Activated CD4-positive, alpha-beta memory T cell treated with anti-CD3 and anti-CD28 coated beads for 36 hours (primary cell): ENCODE measurements at regions not wholly inside any gene's neighbourhood (a gene's known extent, or its start where the extent isn't known, plus 50 kb on each side); places are given as distances from the start of the nearest gene placed in this dataset.

ENCODE experiments used
- CTCF ChIA-PET: fragments of 350-600 bp; sonication (Branson Sonifier 250); formaldehyde crosslinking; loops from one replicate; lab custom pipeline; 2021; ENCODE audit warnings: antibody characterized with exemption, inconsistent platforms; lab: Charles Lee
- POLR2A ChIA-PET: fragments of 350-600 bp; sonication (Branson Sonifier 250); formaldehyde crosslinking; loops from one replicate; lab custom pipeline; 2021; ENCODE audit warnings: antibody characterized with exemption; lab: Charles Lee
- DNase-seq: peaks from one replicate; pipeline ENCODE4 v3.0.0-alpha.2; 2020
- H3K27ac Mint-ChIP-seq: one replicate; pipeline ENCODE4 v1.8.0; 2021; ENCODE audit warnings: mixed read lengths
- H3K27me3 Mint-ChIP-seq: one replicate; pipeline ENCODE4 v1.8.0; 2021; ENCODE audit warnings: mixed read lengths
- H3K36me3 Mint-ChIP-seq: one replicate; pipeline ENCODE4 v1.8.0; 2021; ENCODE audit warnings: mixed read lengths
- H3K4me1 Mint-ChIP-seq: one replicate; pipeline ENCODE4 v1.8.0; 2021; ENCODE audit warnings: low read depth, mixed read lengths
- H3K4me3 Mint-ChIP-seq: one replicate; pipeline ENCODE4 v1.8.0; 2021; ENCODE audit warnings: mild to moderate bottlenecking, mixed read lengths
- H3K9me3 Mint-ChIP-seq: one replicate; pipeline ENCODE4 v1.8.0; 2021; ENCODE audit warnings: mixed read lengths
- intact Hi-C: fragments of 100-400 bp; cut with micrococcal nuclease; formaldehyde crosslinking; loops from one replicate; pipeline ENCODE4 v1.15.1; 2023

DNA sequence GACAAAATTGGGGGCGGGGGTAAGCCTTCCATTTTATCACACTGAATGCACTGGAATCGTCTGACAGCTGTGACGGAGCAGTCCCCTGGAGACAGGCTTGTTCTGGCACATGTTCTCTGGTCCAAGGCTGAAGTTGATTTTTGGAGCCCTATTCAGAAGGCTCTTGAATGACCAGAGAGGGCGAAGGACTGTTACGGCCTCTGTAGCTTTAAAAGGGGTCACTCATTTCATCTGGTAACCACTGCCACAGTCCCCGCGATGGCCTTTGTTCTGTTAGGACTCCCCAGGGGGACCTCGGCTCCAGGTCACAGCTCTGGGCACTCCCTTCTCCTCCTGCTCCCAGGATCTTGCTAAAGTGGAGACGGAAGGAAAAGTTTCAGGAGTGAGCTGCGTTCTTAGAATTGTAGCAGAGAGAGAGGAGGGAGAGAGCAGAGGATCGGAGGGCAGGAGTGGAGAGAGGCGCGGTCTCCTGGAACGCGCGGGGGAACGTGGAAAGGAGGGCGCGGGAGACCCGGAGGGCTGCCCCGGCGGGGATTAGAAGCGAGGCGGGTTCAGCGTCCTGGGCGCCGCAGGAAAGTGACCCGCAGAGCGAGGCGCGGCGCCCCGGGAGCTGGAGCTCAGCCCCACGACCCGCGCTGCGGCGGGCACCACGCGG is 134.3 kb upstream of the MYO16 start:
- H3K27ac Mint-ChIP-seq = no peak overlapping the region

DNA sequence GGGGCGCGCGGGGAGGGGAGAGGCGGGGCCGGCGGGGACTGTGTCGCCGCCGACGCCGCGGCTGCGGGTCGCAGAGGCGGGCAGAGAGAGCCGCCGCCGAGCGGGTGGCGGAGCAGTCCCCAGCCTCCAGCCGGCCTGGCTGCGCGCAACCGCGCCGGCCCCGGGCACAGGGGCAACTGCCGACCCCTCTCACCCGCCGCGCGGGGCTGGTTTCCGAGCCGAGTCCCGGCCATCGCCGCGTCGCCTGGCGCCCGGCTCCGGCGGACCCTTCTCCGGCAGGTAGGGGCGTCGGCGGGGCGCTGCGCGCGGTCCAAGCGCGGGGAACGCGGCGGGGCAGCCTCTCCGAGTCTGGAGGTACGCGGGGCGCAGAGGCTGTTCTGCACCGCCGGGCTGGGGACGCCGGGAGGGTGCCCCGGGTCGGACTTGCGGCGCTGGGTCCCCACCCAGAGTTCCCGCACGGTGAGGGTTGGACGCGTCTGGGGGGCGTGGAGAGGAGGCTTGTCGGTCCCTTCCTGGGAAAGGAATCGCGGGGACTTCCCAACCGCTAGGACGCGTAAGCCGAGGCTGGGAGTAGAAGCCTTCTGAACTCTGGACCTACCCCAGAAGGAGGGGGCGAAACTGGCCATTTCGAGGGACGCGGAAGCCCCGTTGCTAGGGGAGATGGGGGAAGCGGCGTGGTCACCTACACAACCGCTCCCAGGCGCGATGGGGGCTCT is 133.6 kb upstream of the MYO16 start:
- ChIA-PET POLR2A (no interaction called here), CTCF (interaction anchor here (0.9 to 3.3 kb wide), 2 partner anchors 12 kb away, joined by 3 to 13 read pairs; no protein-coding TSS in a partner anchor)
- Mint-ChIP-seq H3K27ac (no peak overlapping the region), H3K9me3 (peaks cover 7% of the 10 kb centered on the region), H3K27me3 (peaks cover 17% of the 10 kb centered on the region), H3K4me3 (peak overlapping the region; percentile 80), H3K4me1 (peaks cover 20% of the 10 kb centered on the region), H3K36me3 (no peaks in the 10 kb centered on the region)
- peak; percentile 36 for DNase-seq
- intact Hi-C loops = loop anchor here (5.0 to 10.0 kb wide), 2 partner anchors 99 to 279 kb away; partner anchors contain the start of genes ABHD13 and LIG4

More for the DNA sequence above, 134.3 kb upstream of the MYO16 start:
- intact Hi-C loops = loop anchor here (5.0 to 10.0 kb wide), 2 partner anchors 100 to 278 kb away; partner anchors contain the start of genes ABHD13 and LIG4
- H3K4me1 Mint-ChIP-seq = peaks cover 20% of the 10 kb centered on the region
- H3K9me3 Mint-ChIP-seq = peaks cover 14% of the 10 kb centered on the region
- peaks cover 17% of the 10 kb centered on the region for H3K27me3 Mint-ChIP-seq
- no peak for DNase-seq
- ChIA-PET CTCF (interaction anchor here (0.8 to 0.9 kb wide), 2 partner anchors 13 to 274 kb away, joined by 3 read pairs; no protein-coding TSS in a partner anchor), POLR2A (no interaction called here)
- H3K36me3 Mint-ChIP-seq = no peaks in the 10 kb centered on the region
- H3K4me3 Mint-ChIP-seq = peak overlapping the region; percentile 80

DNA sequence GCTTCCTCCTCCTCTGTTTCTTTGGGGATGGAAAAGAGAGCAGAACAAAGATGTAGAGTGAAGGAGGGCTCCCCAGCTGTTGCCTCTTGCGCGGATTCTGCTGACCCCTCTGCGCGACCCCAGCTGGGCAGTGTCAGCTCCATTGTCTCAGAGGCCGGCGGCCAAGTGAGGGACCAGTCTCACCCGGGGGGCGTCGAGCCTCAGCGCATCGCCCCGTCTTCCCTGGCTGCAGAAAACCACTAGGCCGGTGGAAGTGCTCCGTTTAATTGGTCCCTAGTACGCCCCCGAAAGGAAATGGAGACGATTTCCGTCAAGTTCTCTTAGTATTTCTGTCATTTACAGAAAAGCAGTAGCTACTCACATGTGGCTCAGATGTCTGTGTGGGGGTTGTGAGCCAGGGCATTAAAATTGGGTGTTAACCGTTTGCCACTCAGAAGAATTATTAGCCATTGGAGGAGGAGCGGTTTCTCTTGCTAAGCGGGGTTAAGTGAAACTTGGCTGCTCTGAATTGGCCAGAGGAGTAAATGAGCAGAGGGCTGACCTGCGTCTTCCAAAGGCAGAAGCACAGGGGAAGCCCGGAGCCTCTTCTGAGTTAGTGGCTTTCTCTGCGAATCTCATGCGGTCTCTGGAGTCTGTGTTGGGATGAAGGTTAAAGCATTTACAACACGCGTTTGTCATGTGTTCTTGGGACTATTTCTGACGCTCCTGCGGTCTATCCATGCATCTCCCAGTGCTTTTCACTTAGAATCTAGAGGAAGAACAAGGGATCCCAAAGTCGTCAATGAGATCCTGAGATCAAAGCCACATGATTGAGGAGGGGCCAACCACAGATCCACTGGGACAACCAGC is 132.8 kb upstream of the MYO16 start:
- Mint-ChIP-seq H3K4me1 (peaks cover 20% of the 10 kb centered on the region), H3K27ac (no peak overlapping the region), H3K27me3 (peaks cover 17% of the 10 kb centered on the region), H3K9me3 (peaks cover 4% of the 10 kb centered on the region), H3K36me3 (no peaks in the 10 kb centered on the region), H3K4me3 (peak overlapping the region; percentile 80)
- intact Hi-C loops = loop anchor here (5.0 to 10.0 kb wide), 2 partner anchors 98 to 279 kb away; partner anchors contain the start of genes ABHD13 and LIG4
- ChIA-PET CTCF (interaction anchor here (3.3 kb wide), 1 partner anchor 12 kb away, joined by 13 read pairs; no protein-coding TSS in a partner anchor), POLR2A (no interaction called here)
- DNase-seq = peak; percentile 43

DNA sequence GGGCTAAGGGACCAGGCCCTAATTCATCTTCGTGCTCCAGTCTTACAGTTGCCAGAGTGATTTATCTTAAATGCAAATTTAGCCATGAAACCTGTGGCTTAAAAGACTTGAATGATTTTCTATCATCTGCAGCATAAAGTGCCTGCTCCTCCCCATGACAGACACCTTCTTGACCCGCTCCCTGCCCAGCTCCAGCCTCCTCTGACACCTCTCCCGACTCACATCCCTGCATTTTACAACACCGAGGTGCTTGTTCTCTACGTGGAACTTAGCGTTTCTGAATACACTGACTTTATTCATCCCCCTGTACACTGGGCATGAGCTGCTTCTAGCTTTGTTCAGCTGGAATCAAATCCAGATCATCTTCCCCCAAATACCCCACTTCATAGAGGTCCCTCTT is 128.7 kb upstream of the MYO16 start:
- Mint-ChIP-seq H3K4me1 (peaks cover 19% of the 10 kb centered on the region), H3K27ac (no peak overlapping the region), H3K9me3 (no peaks in the 10 kb centered on the region), H3K27me3 (peaks cover 10% of the 10 kb centered on the region), H3K36me3 (no peaks in the 10 kb centered on the region), H3K4me3 (no peak overlapping the region)
- POLR2A ChIA-PET = no interaction called here
- DNase-seq = no peak
- CTCF ChIA-PET = no interaction called here
- intact Hi-C loops = no loop called here

DNA sequence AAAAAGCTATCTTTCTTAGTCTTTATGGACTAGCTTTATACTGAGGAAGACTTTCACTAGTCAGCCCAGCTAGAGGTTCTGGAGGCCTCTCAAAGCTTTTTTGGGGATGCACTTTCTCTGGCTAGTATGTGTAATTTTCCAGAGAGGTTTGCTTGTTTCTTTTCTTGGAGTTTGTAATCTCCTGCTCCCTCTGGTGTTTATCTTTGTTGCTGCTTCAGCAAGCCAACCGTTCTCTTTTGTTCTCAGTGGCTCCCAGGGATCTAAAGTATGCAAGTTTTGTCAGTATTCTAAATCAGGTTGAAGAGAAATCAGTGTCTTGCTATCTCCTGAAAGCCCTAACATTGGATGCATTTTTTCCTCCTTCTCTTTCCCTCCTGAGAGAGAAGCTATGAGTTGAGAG is 121.1 kb upstream of the MYO16 start:
- no peak for DNase-seq
- Mint-ChIP-seq H3K9me3 (peaks cover 8% of the 10 kb centered on the region), H3K4me3 (no peak overlapping the region), H3K27me3 (no peaks in the 10 kb centered on the region), H3K36me3 (peaks cover 7% of the 10 kb centered on the region), H3K4me1 (peaks cover 11% of the 10 kb centered on the region), H3K27ac (no peak overlapping the region)
- CTCF ChIA-PET = interaction anchor here (0.6 to 3.2 kb wide), 19 partner anchors 10 to 389 kb away, joined by 3 to 24 read pairs (median 4); no protein-coding TSS in a partner anchor
- intact Hi-C loops = loop anchor here (5.0 kb wide), 4 partner anchors 166 to 389 kb away; no protein-coding TSS in a partner anchor
- POLR2A ChIA-PET = no interaction called here

DNA sequence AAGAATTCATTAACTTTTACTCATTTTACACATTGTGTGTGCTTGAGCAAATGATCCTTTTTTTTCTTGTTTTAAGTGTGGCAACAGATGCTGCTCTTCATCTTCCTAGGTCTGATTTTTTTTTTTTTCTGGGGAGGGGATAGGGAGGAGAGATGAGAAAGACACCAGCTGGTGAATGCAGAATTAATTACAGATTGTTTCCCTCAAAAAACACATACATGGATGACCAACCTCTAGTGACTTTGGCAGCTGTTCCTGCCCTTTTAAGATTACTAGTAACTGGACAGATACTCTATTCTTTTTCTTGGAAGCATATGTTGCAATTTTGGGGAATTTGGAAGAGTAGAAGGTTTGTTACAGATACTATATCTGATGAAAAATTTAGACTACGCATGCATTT is 103.6 kb upstream of the MYO16 start:
- ChIA-PET CTCF (no interaction called here), POLR2A (no interaction called here)
- H3K4me1 Mint-ChIP-seq = no peaks in the 10 kb centered on the region
- H3K27me3 Mint-ChIP-seq = no peaks in the 10 kb centered on the region
- H3K36me3 Mint-ChIP-seq = no peaks in the 10 kb centered on the region
- no peak overlapping the region for H3K27ac Mint-ChIP-seq
- no peak overlapping the region for H3K4me3 Mint-ChIP-seq
- intact Hi-C loops = no loop called here
- no peaks in the 10 kb centered on the region for H3K9me3 Mint-ChIP-seq
- DNase-seq = no peak

DNA sequence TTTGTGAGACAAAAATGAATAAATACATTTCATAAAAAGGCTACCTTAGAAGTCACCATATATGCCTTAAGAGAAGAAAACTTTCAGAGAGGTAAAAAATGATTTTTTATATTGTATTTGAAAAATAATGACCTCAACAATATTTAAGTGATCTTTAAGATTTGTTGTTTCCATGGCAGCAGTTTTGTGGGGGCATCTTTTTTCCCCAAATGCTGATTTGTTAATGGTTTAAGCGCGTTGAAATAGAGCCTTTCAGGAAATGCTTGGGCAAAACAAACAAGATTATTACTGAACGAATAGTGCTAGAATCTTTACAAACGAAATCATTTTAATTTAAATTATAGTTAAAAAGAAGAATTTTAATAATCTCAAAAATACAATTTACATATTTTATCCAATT is 103.1 kb upstream of the MYO16 start:
- Mint-ChIP-seq H3K4me3 (no peak overlapping the region), H3K27me3 (no peaks in the 10 kb centered on the region), H3K4me1 (no peaks in the 10 kb centered on the region), H3K9me3 (no peaks in the 10 kb centered on the region), H3K27ac (no peak overlapping the region), H3K36me3 (no peaks in the 10 kb centered on the region)
- intact Hi-C loops = no loop called here
- ChIA-PET CTCF (no interaction called here), POLR2A (no interaction called here)
- no peak for DNase-seq

DNA sequence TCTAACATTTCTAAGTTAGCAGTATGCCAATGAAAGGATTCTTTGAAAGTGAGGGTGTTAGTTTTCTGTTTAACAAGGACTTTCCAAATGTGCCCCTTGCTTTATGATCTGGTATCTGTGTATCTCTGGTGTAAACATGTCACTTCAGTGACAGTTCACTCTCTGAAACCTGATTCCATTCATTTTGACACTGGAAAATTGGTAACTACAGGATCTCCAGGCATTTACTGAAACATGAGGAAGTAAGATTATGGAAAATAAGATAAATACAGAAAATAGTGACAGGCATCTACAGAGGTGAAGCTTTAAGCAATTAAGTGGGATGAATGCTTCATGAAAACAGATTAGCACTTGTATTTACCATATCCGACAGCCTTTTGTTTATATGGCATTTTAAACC is 101.6 kb upstream of the MYO16 start:
- no peaks in the 10 kb centered on the region for H3K36me3 Mint-ChIP-seq
- ChIA-PET CTCF (no interaction called here), POLR2A (no interaction called here)
- H3K9me3 Mint-ChIP-seq = no peaks in the 10 kb centered on the region
- DNase-seq = no peak
- H3K27ac Mint-ChIP-seq = no peak overlapping the region
- intact Hi-C loops = no loop called here
- H3K4me3 Mint-ChIP-seq = no peak overlapping the region
- no peaks in the 10 kb centered on the region for H3K27me3 Mint-ChIP-seq
- H3K4me1 Mint-ChIP-seq = no peaks in the 10 kb centered on the region

DNA sequence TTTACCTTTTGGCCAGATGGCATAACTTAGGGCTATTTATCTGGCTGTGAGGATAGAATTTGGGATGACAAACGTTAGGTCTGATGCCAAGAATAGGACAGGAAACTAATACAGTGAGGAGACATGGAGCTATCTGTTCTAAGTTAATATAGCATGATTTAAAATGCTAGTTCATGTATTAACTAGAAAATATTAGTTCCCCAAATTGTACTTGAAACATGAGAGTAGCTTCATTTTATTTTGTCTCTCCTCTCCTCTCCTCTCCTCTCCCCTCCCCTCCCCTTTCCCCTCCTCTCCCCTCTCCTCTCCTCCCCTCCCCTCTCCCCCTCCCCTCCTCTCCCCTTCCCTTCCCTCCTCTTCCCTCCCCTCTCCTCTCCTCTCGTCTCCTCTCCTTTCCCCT is 101.1 kb upstream of the MYO16 start:
- POLR2A ChIA-PET = no interaction called here

DNA sequence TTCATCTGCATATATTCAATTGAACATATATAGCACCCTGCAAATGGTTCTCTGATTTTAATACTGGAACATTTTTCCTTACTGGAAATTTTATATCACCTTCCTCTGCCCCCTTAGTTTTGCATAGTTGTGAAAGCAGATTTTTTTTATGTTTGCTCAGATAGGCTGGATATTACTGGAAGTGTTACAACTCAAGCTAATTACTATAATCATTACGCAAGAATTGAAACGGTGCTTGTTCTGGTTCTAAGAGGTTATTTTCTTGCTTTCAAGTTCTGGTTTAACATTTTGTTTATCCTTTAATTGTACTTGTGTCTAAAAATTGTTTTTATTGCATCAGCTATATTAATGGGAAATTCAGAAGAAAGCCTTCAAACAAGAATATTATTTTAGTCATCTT is 95.6 kb upstream of the MYO16 start:
- no peak for DNase-seq
- intact Hi-C loops = no loop called here
- ChIA-PET POLR2A (no interaction called here), CTCF (no interaction called here)
- H3K9me3 Mint-ChIP-seq = no peaks in the 10 kb centered on the region
- H3K4me3 Mint-ChIP-seq = no peak overlapping the region
- H3K27ac Mint-ChIP-seq = no peak overlapping the region
- no peaks in the 10 kb centered on the region for H3K4me1 Mint-ChIP-seq
- peaks cover 6% of the 10 kb centered on the region for H3K36me3 Mint-ChIP-seq
- peaks cover 2% of the 10 kb centered on the region for H3K27me3 Mint-ChIP-seq

More for the DNA sequence above, 101.1 kb upstream of the MYO16 start:
- H3K27me3 Mint-ChIP-seq = no peaks in the 10 kb centered on the region
- no peaks in the 10 kb centered on the region for H3K9me3 Mint-ChIP-seq
- H3K4me3 Mint-ChIP-seq = no peak overlapping the region
- no peak for DNase-seq
- H3K27ac Mint-ChIP-seq = no peak overlapping the region
- CTCF ChIA-PET = no interaction called here
- intact Hi-C loops = no loop called here
- no peaks in the 10 kb centered on the region for H3K4me1 Mint-ChIP-seq
- no peaks in the 10 kb centered on the region for H3K36me3 Mint-ChIP-seq

DNA sequence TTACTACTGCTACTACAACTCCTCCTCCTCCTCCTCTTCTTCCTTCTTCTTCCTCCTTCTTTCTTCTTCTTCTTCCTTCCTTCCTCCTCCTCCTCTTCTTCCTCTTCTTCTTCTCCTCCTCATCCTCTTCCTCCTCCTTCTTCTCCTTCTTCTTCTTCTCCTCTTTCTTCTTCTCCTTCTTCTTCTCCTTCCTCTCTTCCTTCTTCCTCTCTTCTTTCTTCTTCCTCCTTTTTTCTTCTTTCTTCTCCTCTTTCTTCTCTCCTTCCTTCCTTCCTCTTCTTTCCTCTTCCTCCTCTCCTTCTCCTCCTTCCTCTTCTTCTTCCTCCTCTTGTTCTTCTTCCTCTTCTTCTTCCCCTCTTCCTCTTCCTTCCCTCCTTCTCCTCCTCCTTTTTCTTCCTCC is 94.7 kb upstream of the MYO16 start:
- CTCF ChIA-PET = no interaction called here
- no peak overlapping the region for H3K4me3 Mint-ChIP-seq
- H3K9me3 Mint-ChIP-seq = no peaks in the 10 kb centered on the region
- no peaks in the 10 kb centered on the region for H3K4me1 Mint-ChIP-seq
- H3K27me3 Mint-ChIP-seq = peaks cover 2% of the 10 kb centered on the region
- no peak overlapping the region for H3K27ac Mint-ChIP-seq
- peaks cover 6% of the 10 kb centered on the region for H3K36me3 Mint-ChIP-seq
- DNase-seq = no peak
- intact Hi-C loops = no loop called here
- POLR2A ChIA-PET = no interaction called here

DNA sequence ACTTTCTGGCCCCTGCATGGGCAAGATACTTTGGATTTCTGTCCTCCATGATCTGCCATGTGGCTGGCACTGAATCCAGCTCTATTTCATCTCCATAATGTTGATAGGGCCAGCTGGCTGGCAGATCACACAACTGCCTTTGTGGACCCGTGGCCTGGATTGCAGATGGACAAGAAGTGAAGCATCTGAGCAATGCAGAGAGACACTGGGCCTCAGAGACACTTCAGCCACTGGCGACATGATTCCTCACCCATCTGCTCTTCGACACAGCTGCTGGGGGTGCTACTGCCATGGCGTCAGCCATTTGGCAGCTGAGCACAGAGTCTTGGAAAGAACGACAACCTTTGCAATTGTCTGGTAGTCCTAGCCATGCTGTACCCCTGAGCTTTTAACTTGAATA is 79.5 kb upstream of the MYO16 start:
- Mint-ChIP-seq H3K4me1 (no peaks in the 10 kb centered on the region), H3K9me3 (peaks cover 4% of the 10 kb centered on the region), H3K36me3 (peaks cover 5% of the 10 kb centered on the region), H3K27me3 (no peaks in the 10 kb centered on the region), H3K4me3 (no peak overlapping the region), H3K27ac (no peak overlapping the region)
- CTCF ChIA-PET = no interaction called here
- intact Hi-C loops = no loop called here
- POLR2A ChIA-PET = no interaction called here
- no peak for DNase-seq
